ENCODE measurements at regions not wholly inside any gene's neighbourhood (a gene's known extent, or its start where the extent isn't known, plus 50 kb on each side); places are given as distances from the start of the nearest gene placed in this dataset.

DNA sequence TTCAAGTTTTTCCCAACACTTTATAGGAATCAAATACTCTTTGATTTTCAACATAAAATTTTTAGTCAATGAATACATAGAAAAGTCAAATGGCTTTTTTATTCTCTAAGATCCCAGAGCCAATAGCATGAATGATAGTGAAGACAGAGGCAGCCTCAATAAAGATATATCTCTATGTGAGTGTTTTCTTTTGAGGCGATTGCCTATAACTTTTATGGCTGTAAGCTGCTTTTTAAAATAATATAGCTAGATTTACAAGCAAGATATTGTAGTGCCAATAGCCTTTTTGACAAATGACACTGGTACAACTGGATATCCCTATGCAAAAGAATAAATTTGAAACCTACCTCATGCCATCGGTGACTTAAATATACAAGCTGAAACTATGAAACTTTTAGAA lies 1705.2 kb upstream of the PCDH20 start:
- TF ChIP-seq SP1 (IDR thresholded peaks at IDR 0.05) (no peak), NFRKB (IDR thresholded peaks at IDR 0.05) (no peak), SUZ12 (IDR thresholded peaks at IDR 0.05) (no peak), L3MBTL2 (conservative IDR thresholded peaks at IDR 0.05) (no peak), BHLHE40 (IDR thresholded peaks at IDR 0.05; ENCODE audit: borderline replicate concordance) (no peak), ARNT (IDR thresholded peaks at IDR 0.05) (peak; percentile 92), FOXA1 (IDR thresholded peaks at IDR 0.05) (no peak), FOXM1 (IDR thresholded peaks at IDR 0.05; ENCODE audit: borderline replicate concordance) (peak; percentile 84)
- TF ChIP-seq, protein P1, sequence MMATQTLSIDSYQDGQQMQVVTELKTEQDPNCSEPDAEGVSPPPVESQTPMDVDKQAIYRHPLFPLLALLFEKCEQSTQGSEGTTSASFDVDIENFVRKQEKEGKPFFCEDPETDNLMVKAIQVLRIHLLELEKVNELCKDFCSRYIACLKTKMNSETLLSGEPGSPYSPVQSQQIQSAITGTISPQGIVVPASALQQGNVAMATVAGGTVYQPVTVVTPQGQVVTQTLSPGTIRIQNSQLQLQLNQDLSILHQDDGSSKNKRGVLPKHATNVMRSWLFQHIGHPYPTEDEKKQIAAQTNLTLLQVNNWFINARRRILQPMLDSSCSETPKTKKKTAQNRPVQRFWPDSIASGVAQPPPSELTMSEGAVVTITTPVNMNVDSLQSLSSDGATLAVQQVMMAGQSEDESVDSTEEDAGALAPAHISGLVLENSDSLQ (IDR thresholded peaks at IDR 0.05): peak; percentile 96

Data from HEK293T (cell line).